ENCODE measurements at regions not wholly inside any gene's neighbourhood (a gene's known extent, or its start where the extent isn't known, plus 50 kb on each side); places are given as distances from the start of the nearest gene placed in this dataset.

DNA sequence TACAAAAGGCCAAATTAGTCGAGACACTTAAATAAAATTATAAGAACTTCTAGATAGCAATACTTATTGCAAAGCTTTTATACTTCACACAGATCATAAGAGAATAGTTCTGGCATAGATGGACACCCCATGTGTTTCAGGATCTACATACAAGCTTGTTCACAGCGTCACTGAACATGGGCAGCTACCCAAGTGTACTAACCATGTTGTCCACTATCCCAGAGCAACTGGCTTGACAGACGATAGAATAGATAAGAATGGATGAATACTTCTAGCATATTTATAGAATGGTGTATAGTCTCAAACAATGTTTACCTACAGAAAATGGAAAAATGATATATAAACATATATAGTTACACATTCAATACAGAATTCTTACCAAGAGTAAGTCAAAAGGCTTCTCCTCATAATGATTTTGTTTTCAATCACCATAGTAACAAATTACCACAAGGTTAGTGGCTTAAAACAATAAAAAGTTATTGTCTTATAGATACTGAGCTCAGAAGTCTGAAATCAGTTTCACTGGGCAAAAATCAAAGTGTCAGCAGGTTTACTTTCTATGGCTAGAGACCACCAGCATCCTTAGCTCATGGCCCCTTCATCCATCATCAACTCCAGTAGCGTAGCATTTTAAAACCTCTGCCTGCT is 446.7 kb downstream of the DMRTA1 start:
- TF ChIP-seq, protein P1, sequence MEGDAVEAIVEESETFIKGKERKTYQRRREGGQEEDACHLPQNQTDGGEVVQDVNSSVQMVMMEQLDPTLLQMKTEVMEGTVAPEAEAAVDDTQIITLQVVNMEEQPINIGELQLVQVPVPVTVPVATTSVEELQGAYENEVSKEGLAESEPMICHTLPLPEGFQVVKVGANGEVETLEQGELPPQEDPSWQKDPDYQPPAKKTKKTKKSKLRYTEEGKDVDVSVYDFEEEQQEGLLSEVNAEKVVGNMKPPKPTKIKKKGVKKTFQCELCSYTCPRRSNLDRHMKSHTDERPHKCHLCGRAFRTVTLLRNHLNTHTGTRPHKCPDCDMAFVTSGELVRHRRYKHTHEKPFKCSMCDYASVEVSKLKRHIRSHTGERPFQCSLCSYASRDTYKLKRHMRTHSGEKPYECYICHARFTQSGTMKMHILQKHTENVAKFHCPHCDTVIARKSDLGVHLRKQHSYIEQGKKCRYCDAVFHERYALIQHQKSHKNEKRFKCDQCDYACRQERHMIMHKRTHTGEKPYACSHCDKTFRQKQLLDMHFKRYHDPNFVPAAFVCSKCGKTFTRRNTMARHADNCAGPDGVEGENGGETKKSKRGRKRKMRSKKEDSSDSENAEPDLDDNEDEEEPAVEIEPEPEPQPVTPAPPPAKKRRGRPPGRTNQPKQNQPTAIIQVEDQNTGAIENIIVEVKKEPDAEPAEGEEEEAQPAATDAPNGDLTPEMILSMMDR (IDR thresholded peaks at IDR 0.05) = no peak
- TF ChIP-seq POLR2A (IDR thresholded peaks at IDR 0.05) = no peak

Measured in lower leg skin (tissue), 3 donors.